ENCODE measurements at regions not wholly inside any gene's neighbourhood (a gene's known extent, or its start where the extent isn't known, plus 50 kb on each side); places are given as distances from the start of the nearest gene placed in this dataset.

DNA sequence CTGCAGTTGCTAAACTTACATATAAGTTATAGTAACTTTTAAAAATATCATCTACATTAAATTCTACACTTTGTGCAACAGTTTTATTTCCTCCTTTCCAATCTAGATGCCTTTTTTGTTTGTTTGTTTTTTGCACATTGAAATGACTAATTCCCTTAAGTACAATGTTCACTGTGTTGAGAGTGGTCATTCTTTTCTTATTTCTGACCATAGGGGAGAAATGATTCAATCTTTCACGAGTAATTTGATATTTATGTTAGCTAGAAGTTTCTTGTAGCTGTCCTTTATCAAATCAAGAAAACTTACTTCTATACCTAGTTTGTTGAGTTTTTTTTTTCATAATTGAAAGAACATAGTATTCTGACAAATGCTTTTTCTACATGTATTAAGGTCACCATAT lies 85.0 kb upstream of the CBLB start (continued):
- TF ChIP-seq, protein P1, sequence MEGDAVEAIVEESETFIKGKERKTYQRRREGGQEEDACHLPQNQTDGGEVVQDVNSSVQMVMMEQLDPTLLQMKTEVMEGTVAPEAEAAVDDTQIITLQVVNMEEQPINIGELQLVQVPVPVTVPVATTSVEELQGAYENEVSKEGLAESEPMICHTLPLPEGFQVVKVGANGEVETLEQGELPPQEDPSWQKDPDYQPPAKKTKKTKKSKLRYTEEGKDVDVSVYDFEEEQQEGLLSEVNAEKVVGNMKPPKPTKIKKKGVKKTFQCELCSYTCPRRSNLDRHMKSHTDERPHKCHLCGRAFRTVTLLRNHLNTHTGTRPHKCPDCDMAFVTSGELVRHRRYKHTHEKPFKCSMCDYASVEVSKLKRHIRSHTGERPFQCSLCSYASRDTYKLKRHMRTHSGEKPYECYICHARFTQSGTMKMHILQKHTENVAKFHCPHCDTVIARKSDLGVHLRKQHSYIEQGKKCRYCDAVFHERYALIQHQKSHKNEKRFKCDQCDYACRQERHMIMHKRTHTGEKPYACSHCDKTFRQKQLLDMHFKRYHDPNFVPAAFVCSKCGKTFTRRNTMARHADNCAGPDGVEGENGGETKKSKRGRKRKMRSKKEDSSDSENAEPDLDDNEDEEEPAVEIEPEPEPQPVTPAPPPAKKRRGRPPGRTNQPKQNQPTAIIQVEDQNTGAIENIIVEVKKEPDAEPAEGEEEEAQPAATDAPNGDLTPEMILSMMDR (conservative IDR thresholded peaks at IDR 0.05; ENCODE audit: low read depth in 2 of 2), result no peak
- no peak for TF ChIP-seq EZH2 (IDR thresholded peaks at IDR 0.05; ENCODE audit: low read depth, unreplicated experiment)

GRCh38 chr3:105956306-105956705 lies 87.5 kb upstream of the CBLB start:
- Mint-ChIP-seq H3K36me3 (ENCODE audit: low read depth) (no peaks in the 10 kb centered on the region), H3K4me3 (no peak overlapping the region), H3K4me1 (no peaks in the 10 kb centered on the region), H3K9me3 (no peaks in the 10 kb centered on the region), H3K27me3 (ENCODE audit: insufficient read depth, low read depth, poor library complexity) (no peaks in the 10 kb centered on the region), H3K27ac (no peak overlapping the region)
- Histone ChIP-seq H3K4me1 (ENCODE audit: insufficient read depth) (no peaks in the 10 kb centered on the region), H3K4me3 (no peak overlapping the region), H3K27me3 (ENCODE audit: insufficient read depth) (no peaks in the 10 kb centered on the region), H3F3A (replicated peaks; ENCODE audit: low read depth) (no peaks in the 10 kb centered on the region), H2AFZ (no peak overlapping the region), H3K27ac (ENCODE audit: low read depth) (no peak overlapping the region), H3K36me3 (ENCODE audit: insufficient read depth) (no peaks in the 10 kb centered on the region), H3K79me2 (replicated peaks; ENCODE audit: insufficient read depth) (no peaks in the 10 kb centered on the region), H4K20me1 (replicated peaks; ENCODE audit: insufficient read depth) (no peaks in the 10 kb centered on the region), H3K9me2 (ENCODE audit: insufficient read depth) (no peaks in the 10 kb centered on the region), H3K4me2 (no peak overlapping the region)
- TF ChIP-seq EZH2phosphoT487 (IDR thresholded peaks at IDR 0.05; ENCODE audit: unreplicated experiment) (no peak), ZNF114 (CRISPR knock-in tag; IDR thresholded peaks at IDR 0.05) (no peak), JUNB (IDR thresholded peaks at IDR 0.05; ENCODE audit: unreplicated experiment) (no peak), EZH2 (IDR thresholded peaks at IDR 0.05; ENCODE audit: low read depth, unreplicated experiment) (no peak)
- DNase-seq (ENCODE audit: low spot score), result no peak
- no peak for ATAC-seq

DNA sequence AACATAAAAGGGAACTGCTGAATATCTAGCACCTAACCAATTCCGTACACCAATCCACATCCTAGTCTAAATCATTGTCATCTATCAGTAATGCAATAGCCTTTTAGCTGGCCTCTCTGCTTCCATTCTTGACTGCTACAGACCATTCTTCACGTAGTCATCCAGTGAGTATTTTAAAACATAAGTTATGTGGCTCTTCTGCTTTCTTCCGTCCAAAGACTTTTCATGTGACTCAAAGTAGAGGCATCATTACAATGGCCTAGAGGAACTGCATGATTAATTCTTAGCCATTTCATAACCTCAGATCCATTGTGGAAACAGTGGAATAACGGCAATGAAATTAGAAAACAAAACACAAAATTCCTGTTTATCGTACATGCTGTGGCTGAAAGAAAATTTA lies 88.9 kb upstream of the CBLB start:
- no peaks in the 10 kb centered on the region for H3K79me2 ChIP-seq (replicated peaks; ENCODE audit: insufficient read depth)
- H3F3A ChIP-seq (replicated peaks; ENCODE audit: low read depth), result no peaks in the 10 kb centered on the region
- Mint-ChIP-seq H3K4me3 (no peak overlapping the region), H3K27ac (no peak overlapping the region), H3K36me3 (ENCODE audit: low read depth) (no peaks in the 10 kb centered on the region), H3K4me1 (no peaks in the 10 kb centered on the region), H3K9me3 (no peaks in the 10 kb centered on the region; the same call in 2 of the 3 replicates), H3K27me3 (ENCODE audit: insufficient read depth, low read depth, poor library complexity) (no peaks in the 10 kb centered on the region)
- DNase-seq (ENCODE audit: low spot score) (no peak), ATAC-seq (no peak)
- H3K36me3 ChIP-seq (ENCODE audit: insufficient read depth), result no peaks in the 10 kb centered on the region
- H3K9me2 ChIP-seq (ENCODE audit: insufficient read depth), result peaks cover 8% of the 10 kb centered on the region; the same call in 1 of the 2 replicates
- H3K4me3 ChIP-seq, result no peak overlapping the region
- no peaks in the 10 kb centered on the region for H3K27me3 ChIP-seq (ENCODE audit: insufficient read depth)
- no peaks in the 10 kb centered on the region for H4K20me1 ChIP-seq (replicated peaks; ENCODE audit: insufficient read depth)
- H3K27ac ChIP-seq (ENCODE audit: low read depth), result no peak overlapping the region
- H2AFZ ChIP-seq, result no peak overlapping the region
- H3K4me2 ChIP-seq, result no peak overlapping the region
- H3K4me1 ChIP-seq (ENCODE audit: insufficient read depth), result no peaks in the 10 kb centered on the region
- no peak for TF ChIP-seq ETS1 (IDR thresholded peaks at IDR 0.05)
- no peak for TF ChIP-seq STAT1 (IDR thresholded peaks at IDR 0.05; ENCODE audit: unreplicated experiment)
- TF ChIP-seq, protein P1 (conservative IDR thresholded peaks at IDR 0.05; ENCODE audit: low read depth in 2 of 2), result no peak
- TF ChIP-seq ZNF331 (CRISPR knock-in tag; IDR thresholded peaks at IDR 0.05; ENCODE audit: low read depth), result no peak
- TF ChIP-seq, protein P2, sequence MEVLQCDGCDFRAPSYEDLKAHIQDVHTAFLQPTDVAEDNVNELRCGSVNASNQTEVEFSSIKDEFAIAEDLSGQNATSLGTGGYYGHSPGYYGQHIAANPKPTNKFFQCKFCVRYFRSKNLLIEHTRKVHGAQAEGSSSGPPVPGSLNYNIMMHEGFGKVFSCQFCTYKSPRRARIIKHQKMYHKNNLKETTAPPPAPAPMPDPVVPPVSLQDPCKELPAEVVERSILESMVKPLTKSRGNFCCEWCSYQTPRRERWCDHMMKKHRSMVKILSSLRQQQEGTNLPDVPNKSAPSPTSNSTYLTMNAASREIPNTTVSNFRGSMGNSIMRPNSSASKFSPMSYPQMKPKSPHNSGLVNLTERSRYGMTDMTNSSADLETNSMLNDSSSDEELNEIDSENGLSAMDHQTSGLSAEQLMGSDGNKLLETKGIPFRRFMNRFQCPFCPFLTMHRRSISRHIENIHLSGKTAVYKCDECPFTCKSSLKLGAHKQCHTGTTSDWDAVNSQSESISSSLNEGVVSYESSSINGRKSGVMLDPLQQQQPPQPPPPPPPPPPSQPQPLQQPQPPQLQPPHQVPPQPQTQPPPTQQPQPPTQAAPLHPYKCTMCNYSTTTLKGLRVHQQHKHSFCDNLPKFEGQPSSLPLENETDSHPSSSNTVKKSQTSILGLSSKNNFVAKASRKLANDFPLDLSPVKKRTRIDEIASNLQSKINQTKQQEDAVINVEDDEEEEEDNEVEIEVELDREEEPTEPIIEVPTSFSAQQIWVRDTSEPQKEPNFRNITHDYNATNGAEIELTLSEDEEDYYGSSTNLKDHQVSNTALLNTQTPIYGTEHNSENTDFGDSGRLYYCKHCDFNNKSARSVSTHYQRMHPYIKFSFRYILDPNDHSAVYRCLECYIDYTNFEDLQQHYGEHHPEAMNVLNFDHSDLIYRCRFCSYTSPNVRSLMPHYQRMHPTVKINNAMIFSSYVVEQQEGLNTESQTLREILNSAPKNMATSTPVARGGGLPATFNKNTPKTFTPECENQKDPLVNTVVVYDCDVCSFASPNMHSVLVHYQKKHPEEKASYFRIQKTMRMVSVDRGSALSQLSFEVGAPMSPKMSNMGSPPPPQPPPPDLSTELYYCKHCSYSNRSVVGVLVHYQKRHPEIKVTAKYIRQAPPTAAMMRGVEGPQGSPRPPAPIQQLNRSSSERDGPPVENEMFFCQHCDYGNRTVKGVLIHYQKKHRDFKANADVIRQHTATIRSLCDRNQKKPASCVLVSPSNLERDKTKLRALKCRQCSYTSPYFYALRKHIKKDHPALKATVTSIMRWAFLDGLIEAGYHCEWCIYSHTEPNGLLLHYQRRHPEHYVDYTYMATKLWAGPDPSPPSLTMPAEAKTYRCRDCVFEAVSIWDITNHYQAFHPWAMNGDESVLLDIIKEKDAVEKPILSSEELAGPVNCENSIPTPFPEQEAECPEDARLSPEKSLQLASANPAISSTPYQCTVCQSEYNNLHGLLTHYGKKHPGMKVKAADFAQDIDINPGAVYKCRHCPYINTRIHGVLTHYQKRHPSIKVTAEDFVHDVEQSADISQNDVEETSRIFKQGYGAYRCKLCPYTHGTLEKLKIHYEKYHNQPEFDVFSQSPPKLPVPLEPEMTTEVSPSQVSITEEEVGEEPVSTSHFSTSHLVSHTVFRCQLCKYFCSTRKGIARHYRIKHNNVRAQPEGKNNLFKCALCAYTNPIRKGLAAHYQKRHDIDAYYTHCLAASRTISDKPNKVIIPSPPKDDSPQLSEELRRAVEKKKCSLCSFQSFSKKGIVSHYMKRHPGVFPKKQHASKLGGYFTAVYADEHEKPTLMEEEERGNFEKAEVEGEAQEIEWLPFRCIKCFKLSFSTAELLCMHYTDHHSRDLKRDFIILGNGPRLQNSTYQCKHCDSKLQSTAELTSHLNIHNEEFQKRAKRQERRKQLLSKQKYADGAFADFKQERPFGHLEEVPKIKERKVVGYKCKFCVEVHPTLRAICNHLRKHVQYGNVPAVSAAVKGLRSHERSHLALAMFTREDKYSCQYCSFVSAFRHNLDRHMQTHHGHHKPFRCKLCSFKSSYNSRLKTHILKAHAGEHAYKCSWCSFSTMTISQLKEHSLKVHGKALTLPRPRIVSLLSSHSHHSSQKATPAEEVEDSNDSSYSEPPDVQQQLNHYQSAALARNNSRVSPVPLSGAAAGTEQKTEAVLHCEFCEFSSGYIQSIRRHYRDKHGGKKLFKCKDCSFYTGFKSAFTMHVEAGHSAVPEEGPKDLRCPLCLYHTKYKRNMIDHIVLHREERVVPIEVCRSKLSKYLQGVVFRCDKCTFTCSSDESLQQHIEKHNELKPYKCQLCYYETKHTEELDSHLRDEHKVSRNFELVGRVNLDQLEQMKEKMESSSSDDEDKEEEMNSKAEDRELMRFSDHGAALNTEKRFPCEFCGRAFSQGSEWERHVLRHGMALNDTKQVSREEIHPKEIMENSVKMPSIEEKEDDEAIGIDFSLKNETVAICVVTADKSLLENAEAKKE (CRISPR knock-in tag; IDR thresholded peaks at IDR 0.05), result no peak
- TF ChIP-seq JUNB (IDR thresholded peaks at IDR 0.05; ENCODE audit: unreplicated experiment), result no peak
- TF ChIP-seq EZH2phosphoT487 (IDR thresholded peaks at IDR 0.05; ENCODE audit: unreplicated experiment), result no peak

All from GM23338 (cell line).